Calu3 (cell line): ENCODE measurements at regions not wholly inside any gene's neighbourhood (a gene's known extent, or its start where the extent isn't known, plus 50 kb on each side); places are given as distances from the start of the nearest gene placed in this dataset.

ENCODE experiments used
- BruUV-seq: library from RNA; stranded (reverse); fragments of 400-500 nt; replicated peaks from 2 replicates; lab custom pipeline; 2021; lab: Mats Ljungman, UMichigan
- CTCF ChIA-PET: fragments of 300-600 bp; sonication (Branson Sonifier 250); formaldehyde crosslinking; loops from one replicate; lab custom pipeline; 2022; ENCODE audit warnings: antibody characterized with exemption; lab: Charles Lee
- DNase-seq: peaks from one replicate; pipeline ENCODE4 v3.0.0; 2022
- H3K27ac Mint-ChIP-seq: one replicate; pipeline ENCODE4 v1.8.0; 2022; ENCODE audit warnings: mixed read lengths; ENCODE audit not compliant: unreplicated experiment
- H3K27me3 Mint-ChIP-seq: one replicate; pipeline ENCODE4 v1.8.0; 2022; ENCODE audit warnings: mixed read lengths; ENCODE audit not compliant: unreplicated experiment
- H3K36me3 Mint-ChIP-seq: one replicate; pipeline ENCODE4 v1.8.0; 2022; ENCODE audit warnings: mild to moderate bottlenecking, moderate library complexity, mixed read lengths; ENCODE audit not compliant: insufficient read depth, unreplicated experiment
- H3K4me1 Mint-ChIP-seq: one replicate; pipeline ENCODE4 v1.8.0; 2022; ENCODE audit warnings: mild to moderate bottlenecking, low read depth, mixed read lengths; ENCODE audit not compliant: unreplicated experiment
- H3K4me3 Mint-ChIP-seq: one replicate; pipeline ENCODE4 v1.8.0; 2022; ENCODE audit warnings: mild to moderate bottlenecking, low read depth, moderate library complexity, mixed read lengths; ENCODE audit not compliant: unreplicated experiment
- H3K9me3 Mint-ChIP-seq: one replicate; pipeline ENCODE4 v1.8.0; 2022; ENCODE audit warnings: low read depth, mixed read lengths; ENCODE audit not compliant: unreplicated experiment
- intact Hi-C: fragments of 100-400 bp; cut with micrococcal nuclease; formaldehyde crosslinking; loops from one replicate; pipeline ENCODE4 v1.10.0; 2022; ENCODE audit not compliant: unreplicated experiment
- TF ChIP-seq, protein P1 (sequence below): fragments of 200-600 bp; IDR thresholded peaks from one replicate; pipeline ENCODE4 v1.8.0; 2022; ENCODE audit warnings: antibody characterized with exemption; ENCODE audit not compliant: unreplicated experiment

DNA sequence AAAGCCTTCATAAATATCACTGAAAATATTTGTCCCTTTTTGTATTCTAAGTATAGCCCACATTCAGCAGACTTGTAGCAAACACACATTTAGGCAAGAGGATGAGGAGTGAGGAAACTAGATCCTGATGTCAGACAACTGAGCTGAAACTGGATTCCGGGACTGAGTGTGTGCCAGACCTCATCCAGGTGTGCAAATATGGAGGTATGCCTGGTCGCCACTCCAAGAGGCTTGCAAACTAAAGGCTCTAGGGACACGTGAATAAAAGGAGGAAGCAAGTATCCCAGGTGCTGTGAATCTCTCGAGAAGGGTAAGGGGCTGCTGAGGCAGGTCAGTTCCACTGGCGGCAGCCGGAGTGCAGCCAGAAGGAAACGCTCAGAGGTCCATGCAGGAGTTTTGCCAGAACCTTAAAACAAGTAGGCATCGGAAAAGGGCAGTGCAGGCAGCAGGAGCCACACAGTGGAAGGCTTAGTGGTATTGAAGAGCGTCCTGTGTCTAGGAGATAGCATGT is 77.4 kb upstream of the ALDH1B1 start:
- H3K36me3 Mint-ChIP-seq: no peaks in the 10 kb centered on the region
- intact Hi-C loops: no loop called here
- no peak overlapping the region for H3K4me3 Mint-ChIP-seq
- no peak overlapping the region for H3K27ac Mint-ChIP-seq
- TF ChIP-seq, protein P1, sequence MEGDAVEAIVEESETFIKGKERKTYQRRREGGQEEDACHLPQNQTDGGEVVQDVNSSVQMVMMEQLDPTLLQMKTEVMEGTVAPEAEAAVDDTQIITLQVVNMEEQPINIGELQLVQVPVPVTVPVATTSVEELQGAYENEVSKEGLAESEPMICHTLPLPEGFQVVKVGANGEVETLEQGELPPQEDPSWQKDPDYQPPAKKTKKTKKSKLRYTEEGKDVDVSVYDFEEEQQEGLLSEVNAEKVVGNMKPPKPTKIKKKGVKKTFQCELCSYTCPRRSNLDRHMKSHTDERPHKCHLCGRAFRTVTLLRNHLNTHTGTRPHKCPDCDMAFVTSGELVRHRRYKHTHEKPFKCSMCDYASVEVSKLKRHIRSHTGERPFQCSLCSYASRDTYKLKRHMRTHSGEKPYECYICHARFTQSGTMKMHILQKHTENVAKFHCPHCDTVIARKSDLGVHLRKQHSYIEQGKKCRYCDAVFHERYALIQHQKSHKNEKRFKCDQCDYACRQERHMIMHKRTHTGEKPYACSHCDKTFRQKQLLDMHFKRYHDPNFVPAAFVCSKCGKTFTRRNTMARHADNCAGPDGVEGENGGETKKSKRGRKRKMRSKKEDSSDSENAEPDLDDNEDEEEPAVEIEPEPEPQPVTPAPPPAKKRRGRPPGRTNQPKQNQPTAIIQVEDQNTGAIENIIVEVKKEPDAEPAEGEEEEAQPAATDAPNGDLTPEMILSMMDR: no peak
- H3K4me1 Mint-ChIP-seq: no peaks in the 10 kb centered on the region
- no peaks in the 10 kb centered on the region for H3K27me3 Mint-ChIP-seq
- CTCF ChIA-PET: no interaction called here
- BruUV-seq: no TSS peak
- DNase-seq: no peak
- H3K9me3 Mint-ChIP-seq: no peaks in the 10 kb centered on the region

DNA sequence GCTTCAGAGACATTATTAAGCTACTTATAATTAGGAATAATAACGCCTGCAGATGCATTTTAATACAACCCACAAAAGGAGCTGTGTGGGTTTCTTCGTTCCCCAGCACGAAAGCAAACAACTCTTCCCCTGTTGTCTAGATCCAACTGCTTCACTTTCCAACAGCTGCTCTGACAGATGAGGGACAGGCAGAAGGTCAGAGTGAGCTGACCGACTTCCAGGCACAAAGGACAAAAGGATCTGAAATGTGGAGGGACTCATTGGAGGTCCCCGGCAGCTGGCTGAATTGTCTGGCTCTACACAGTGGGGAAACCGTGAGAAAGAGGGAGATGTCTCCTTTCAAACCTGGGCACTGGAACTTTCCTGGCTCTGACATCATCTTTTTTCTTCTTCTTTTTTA is 79.1 kb upstream of the ALDH1B1 start:
- H3K27me3 Mint-ChIP-seq: no peaks in the 10 kb centered on the region
- TF ChIP-seq, protein P1: no peak
- no peaks in the 10 kb centered on the region for H3K4me1 Mint-ChIP-seq
- H3K9me3 Mint-ChIP-seq: no peaks in the 10 kb centered on the region
- no peaks in the 10 kb centered on the region for H3K36me3 Mint-ChIP-seq
- no TSS peak for BruUV-seq
- CTCF ChIA-PET: interaction anchor here (0.6 kb wide), 1 partner anchor 37 kb away, joined by 3 read pairs; no protein-coding TSS in a partner anchor
- no peak overlapping the region for H3K27ac Mint-ChIP-seq
- intact Hi-C loops: no loop called here
- no peak overlapping the region for H3K4me3 Mint-ChIP-seq
- no peak for DNase-seq

GRCh38 chr9:38312406-38312805 is 80.1 kb upstream of the ALDH1B1 start:
- Mint-ChIP-seq H3K4me3 (no peak overlapping the region), H3K27me3 (no peaks in the 10 kb centered on the region), H3K36me3 (no peaks in the 10 kb centered on the region), H3K27ac (no peak overlapping the region), H3K4me1 (no peaks in the 10 kb centered on the region), H3K9me3 (no peaks in the 10 kb centered on the region)
- CTCF ChIA-PET: no interaction called here
- no TSS peak for BruUV-seq
- intact Hi-C loops: no loop called here
- TF ChIP-seq, protein P1: no peak
- DNase-seq: no peak

DNA sequence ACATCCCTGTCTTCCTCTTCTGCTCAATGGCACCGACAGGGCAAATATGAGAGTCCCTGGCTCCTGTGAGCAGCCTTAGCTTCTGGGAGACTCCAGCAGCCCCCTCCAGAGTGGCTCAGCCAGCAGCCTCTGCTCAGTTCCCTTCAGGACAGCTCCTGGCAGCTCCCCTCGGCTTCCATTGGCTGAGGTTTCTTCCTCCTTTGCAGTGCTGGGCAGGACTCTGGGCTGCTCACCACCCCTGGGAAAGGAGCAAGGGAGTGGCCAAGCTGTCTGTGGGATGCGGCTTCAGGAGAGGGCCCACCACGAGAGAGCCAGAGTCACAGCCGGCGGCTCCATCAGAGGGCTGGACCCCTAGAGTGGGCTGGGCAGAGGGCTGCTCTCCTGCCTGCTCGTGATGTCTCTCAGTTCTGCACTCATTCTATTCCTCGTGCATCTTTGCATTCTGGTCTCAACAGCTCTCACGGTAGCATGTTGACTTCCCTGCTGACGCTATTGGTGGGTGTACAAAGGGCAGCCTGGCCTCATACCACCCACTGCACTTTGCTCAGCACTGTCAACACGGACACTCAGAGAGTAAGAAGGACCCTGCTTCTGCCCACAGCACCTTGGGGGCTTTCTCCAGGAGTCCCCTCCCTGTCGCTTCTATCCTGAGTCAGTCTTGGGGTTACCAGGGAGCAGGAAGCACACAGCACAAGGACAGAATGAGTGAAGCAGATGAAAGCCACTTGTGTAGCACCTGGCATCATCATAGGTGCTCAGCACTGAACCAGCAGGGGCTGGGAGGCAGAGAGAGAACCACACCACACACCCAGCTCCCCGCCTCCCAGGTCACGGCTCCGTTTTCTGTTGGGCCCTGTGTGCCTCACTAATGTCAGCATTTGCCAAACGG is 80.9 kb upstream of the ALDH1B1 start:
- no peaks in the 10 kb centered on the region for H3K36me3 Mint-ChIP-seq
- no peak overlapping the region for H3K4me3 Mint-ChIP-seq
- CTCF ChIA-PET: no interaction called here
- no TSS peak for BruUV-seq
- no peaks in the 10 kb centered on the region for H3K4me1 Mint-ChIP-seq
- H3K27ac Mint-ChIP-seq: no peak overlapping the region
- H3K9me3 Mint-ChIP-seq: no peaks in the 10 kb centered on the region
- DNase-seq: no peak
- TF ChIP-seq, protein P1: no peak
- intact Hi-C loops: no loop called here
- H3K27me3 Mint-ChIP-seq: no peaks in the 10 kb centered on the region
